Gastroesophageal sphincter (tissue), 3 donors: ENCODE measurements at regions not wholly inside any gene's neighbourhood (a gene's known extent, or its start where the extent isn't known, plus 50 kb on each side); places are given as distances from the start of the nearest gene placed in this dataset.

Source experiments
- POLR2A ChIP-seq, 2 donors: fragments of 450-650 bp; IDR thresholded peaks; one replicate each; pipeline ENCODE4 v1.6.1; 2017; ENCODE audit warnings: antibody characterized with exemption in 2 of 2, mild to moderate bottlenecking in 2 of 2, moderate library complexity in 1 of 2
- TF ChIP-seq, protein P1 (sequence below), 4 experiments: fragments of 200-600 bp in 2 of 4; fragments of 450-650 bp in 2 of 4; sonication (generic) in 1 of 4; IDR thresholded peaks; one replicate each; pipeline ENCODE4 v1.5.1; 2017 to 2019; ENCODE audit warnings: antibody characterized with exemption in 4 of 4, mild to moderate bottlenecking in 2 of 4, moderate library complexity in 2 of 4

DNA sequence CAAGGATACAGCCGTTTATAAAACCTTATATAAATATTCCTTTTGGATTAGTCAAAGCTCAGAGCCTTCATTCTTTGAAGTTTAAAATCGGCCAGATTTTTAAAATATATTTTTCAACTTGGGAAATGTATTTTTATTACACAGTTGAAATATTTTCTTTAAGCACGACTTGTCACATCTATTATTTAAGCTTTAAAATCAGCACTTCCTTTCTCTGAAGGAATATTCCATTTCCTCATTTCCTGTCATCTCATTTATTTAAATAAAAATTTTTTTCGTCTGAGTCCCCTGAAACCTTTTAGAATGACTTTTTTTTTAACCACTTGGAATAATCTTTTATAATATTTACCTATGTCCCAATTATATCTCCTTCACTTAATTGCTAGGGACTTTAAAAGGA lies 107.5 kb upstream of the PDE3A start:
- TF ChIP-seq POLR2A (IDR thresholded peaks at IDR 0.05): no peak
- TF ChIP-seq, protein P1, sequence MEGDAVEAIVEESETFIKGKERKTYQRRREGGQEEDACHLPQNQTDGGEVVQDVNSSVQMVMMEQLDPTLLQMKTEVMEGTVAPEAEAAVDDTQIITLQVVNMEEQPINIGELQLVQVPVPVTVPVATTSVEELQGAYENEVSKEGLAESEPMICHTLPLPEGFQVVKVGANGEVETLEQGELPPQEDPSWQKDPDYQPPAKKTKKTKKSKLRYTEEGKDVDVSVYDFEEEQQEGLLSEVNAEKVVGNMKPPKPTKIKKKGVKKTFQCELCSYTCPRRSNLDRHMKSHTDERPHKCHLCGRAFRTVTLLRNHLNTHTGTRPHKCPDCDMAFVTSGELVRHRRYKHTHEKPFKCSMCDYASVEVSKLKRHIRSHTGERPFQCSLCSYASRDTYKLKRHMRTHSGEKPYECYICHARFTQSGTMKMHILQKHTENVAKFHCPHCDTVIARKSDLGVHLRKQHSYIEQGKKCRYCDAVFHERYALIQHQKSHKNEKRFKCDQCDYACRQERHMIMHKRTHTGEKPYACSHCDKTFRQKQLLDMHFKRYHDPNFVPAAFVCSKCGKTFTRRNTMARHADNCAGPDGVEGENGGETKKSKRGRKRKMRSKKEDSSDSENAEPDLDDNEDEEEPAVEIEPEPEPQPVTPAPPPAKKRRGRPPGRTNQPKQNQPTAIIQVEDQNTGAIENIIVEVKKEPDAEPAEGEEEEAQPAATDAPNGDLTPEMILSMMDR (IDR thresholded peaks at IDR 0.05): no peak
